SK-N-SH (cell line): ENCODE measurements at regions not wholly inside any gene's neighbourhood (a gene's known extent, or its start where the extent isn't known, plus 50 kb on each side); places are given as distances from the start of the nearest gene placed in this dataset.

ENCODE experiments used
- CTCF ChIA-PET: fragments of 300-600, 350-600 bp; formaldehyde crosslinking; extraction: SDS; loops from one replicate; lab custom pipeline; 2021; lab: Yijun Ruan, JAX
- POLR2A ChIA-PET: fragments of 350-600 bp; sonication (Branson Sonifier 250); formaldehyde crosslinking; extraction: SDS; loops from one replicate; lab custom pipeline; 2020; ENCODE audit warnings: antibody characterized with exemption, inconsistent platforms; lab: Yijun Ruan, JAX
- DNase-seq: peaks from one replicate; pipeline ENCODE4 v3.0.0; 2012
- H2AFZ ChIP-seq: fragments of 200-600 bp; sonication (generic); 2 replicates; pipeline ENCODE4 v1.8.1; 2016; ENCODE audit warnings: antibody characterized with exemption, mild to moderate bottlenecking, low read depth
- H3F3A ChIP-seq: fragments of 200-600 bp; sonication (generic); replicated peaks from 2 replicates; pipeline ENCODE3; 2016; ENCODE audit warnings: antibody characterized with exemption, mild to moderate bottlenecking; ENCODE audit not compliant: insufficient read depth
- H3K27ac ChIP-seq, 2 experiments: fragments of 200-500 bp in 1 of 2; fragments of 200-600 bp in 1 of 2; sonication (Bioruptor generic) in 1 of 2; sonication (generic), shearing (Covaris generic) in 1 of 2; 2 replicates each; pipeline versions ENCODE4 v1.5.1 to v1.6.1; 2014 to 2016; ENCODE audit warnings: low read depth in 2 of 2, inconsistent platforms in 1 of 2, low read length in 1 of 2, mild to moderate bottlenecking in 1 of 2, mixed read lengths in 1 of 2
- H3K27me3 ChIP-seq: fragments of 200-600 bp; sonication (generic), shearing (Covaris generic); 2 replicates; pipeline ENCODE4 v1.6.1; 2016; ENCODE audit warnings: mixed run types; ENCODE audit not compliant: insufficient read depth
- H3K36me3 ChIP-seq, 2 experiments: fragments of 200-500 bp in 1 of 2; fragments of 200-600 bp in 1 of 2; sonication (Bioruptor generic) in 1 of 2; sonication (generic) in 1 of 2; replicated peaks in 1 of 2; 2 replicates each; pipeline versions ENCODE3 to v1.5.1; 2014 to 2016; ENCODE audit warnings: low read length in 1 of 2, mild to moderate bottlenecking in 1 of 2; ENCODE audit not compliant: insufficient read depth in 2 of 2, control insufficient read depth in 1 of 2
- H3K4me1 ChIP-seq, 2 experiments: fragments of 200-500 bp in 1 of 2; fragments of 200-600 bp in 1 of 2; sonication (Bioruptor generic) in 1 of 2; sonication (generic), shearing (Covaris generic) in 1 of 2; 2 replicates each; pipeline versions ENCODE4 v1.5.1 to v1.6.1; 2014 to 2016; ENCODE audit warnings: low read depth in 1 of 2, low read length in 1 of 2, mixed run types in 1 of 2; ENCODE audit not compliant: insufficient read depth in 2 of 2, control insufficient read depth in 1 of 2
- H3K4me2 ChIP-seq: fragments of 200-600 bp; sonication (generic), shearing (Covaris generic); 2 replicates; pipeline ENCODE4 v1.6.1; 2017; ENCODE audit warnings: mixed run types
- H3K4me3 ChIP-seq, 2 experiments: fragments of 200-500 bp in 1 of 2; fragments of 200-600 bp in 1 of 2; sonication (Bioruptor generic) in 1 of 2; sonication (generic), shearing (Covaris generic) in 1 of 2; 2 replicates each; pipeline versions ENCODE4 v1.5.1 to v1.8.1; 2014 to 2016; ENCODE audit warnings: low read depth in 2 of 2, inconsistent platforms in 1 of 2, low read length in 1 of 2, mild to moderate bottlenecking in 1 of 2, mixed read lengths in 1 of 2, moderate library complexity in 1 of 2
- H3K79me2 ChIP-seq: fragments of 200-600 bp; sonication (generic); 2 replicates; pipeline ENCODE4 v1.8.1; 2017; ENCODE audit warnings: mild to moderate bottlenecking; ENCODE audit not compliant: insufficient read depth
- H3K9ac ChIP-seq: fragments of 200-600 bp; sonication (generic); 2 replicates; pipeline ENCODE4 v1.6.1; 2017; ENCODE audit warnings: mixed run types
- H3K9me2 ChIP-seq: fragments of 200-600 bp; sonication (generic); 2 replicates; pipeline ENCODE4 v1.6.1; 2017; ENCODE audit warnings: mixed run types
- H3K9me3 ChIP-seq: fragments of 200-600 bp; sonication (generic); 2 replicates; pipeline ENCODE4 v1.6.1; 2017; ENCODE audit warnings: mixed run types, mild to moderate bottlenecking, moderate library complexity
- H4K20me1 ChIP-seq: fragments of 200-600 bp; sonication (generic); 2 replicates; pipeline ENCODE4 v1.6.1; 2017; ENCODE audit warnings: mild to moderate bottlenecking, mixed run types; ENCODE audit not compliant: insufficient read depth
- ELF1 ChIP-seq: IDR thresholded peaks from 2 replicates; pipeline ENCODE4 v1.4.0; 2012
- FOSL2 ChIP-seq: IDR thresholded peaks from 2 replicates; pipeline ENCODE4 v1.4.0; 2012; ENCODE audit warnings: low read depth, mild to moderate bottlenecking, moderate library complexity, borderline replicate concordance
- FOXJ3 ChIP-seq: sonication (generic); formaldehyde crosslinking; IDR thresholded peaks from 2 replicates; pipeline ENCODE4 v1.5.1; 2020; ENCODE audit warnings: mild to moderate bottlenecking, missing genetic modification reagents
- FOXM1 ChIP-seq: IDR thresholded peaks from 2 replicates; pipeline ENCODE4 v1.4.0; 2012; ENCODE audit warnings: low read depth, mild to moderate bottlenecking
- GABPA ChIP-seq: IDR thresholded peaks from 2 replicates; pipeline ENCODE4 v1.4.0; 2012; ENCODE audit warnings: low read depth, mild to moderate bottlenecking
- GATA2 ChIP-seq: sonication (generic); formaldehyde crosslinking; IDR thresholded peaks from 2 replicates; pipeline ENCODE4 v1.5.0; 2020; ENCODE audit warnings: mild to moderate bottlenecking, missing genetic modification reagents
- MEF2A ChIP-seq: IDR thresholded peaks from 2 replicates; pipeline ENCODE4 v1.4.0; 2012; ENCODE audit warnings: low read depth, borderline replicate concordance
- NFIC ChIP-seq: IDR thresholded peaks from 2 replicates; pipeline ENCODE4 v1.4.0; 2012; ENCODE audit warnings: borderline replicate concordance
- POLR2AphosphoS5 ChIP-seq: IDR thresholded peaks from 2 replicates; pipeline ENCODE4 v1.6.1; 2012; ENCODE audit warnings: low read depth, low read length
- RFX5 ChIP-seq: IDR thresholded peaks from 2 replicates; pipeline ENCODE4 v1.6.1; 2012; ENCODE audit warnings: mild to moderate bottlenecking, improper control_type of control experiment, low read length
- SIN3A ChIP-seq: IDR thresholded peaks from 2 replicates; pipeline ENCODE4 v1.6.1; 2012; ENCODE audit warnings: low read depth, mild to moderate bottlenecking, low read length, moderate library complexity, borderline replicate concordance
- TCF12 ChIP-seq: IDR thresholded peaks from 2 replicates; pipeline ENCODE4 v1.4.0; 2012
- WGBS: methylation state at CpG from one replicate; pipeline ENCODE4 v1.1.6; 2017; ENCODE audit warnings: low lambda C conversion rate; 5-methylcytosine and 5-hydroxymethylcytosine counted together
- TF ChIP-seq, protein P1 (sequence below): fragments of 200-600 bp; sonication (generic); IDR thresholded peaks from 2 replicates; pipeline ENCODE4 v1.6.1; 2017; ENCODE audit warnings: antibody characterized with exemption, mild to moderate bottlenecking, moderate library complexity
- TF ChIP-seq, protein P2 (sequence below): fragments of 150-350 bp; IDR thresholded peaks from 2 replicates; pipeline ENCODE4 v1.6.1; 2016; ENCODE audit warnings: mild to moderate bottlenecking, low read depth, low read length
- TF ChIP-seq, protein P3 (sequence below): IDR thresholded peaks from 2 replicates; pipeline ENCODE4 v1.6.1; 2012; ENCODE audit warnings: mild to moderate bottlenecking, low read depth, low read length, moderate library complexity
- TF ChIP-seq, protein P4 (sequence below): IDR thresholded peaks from 2 replicates; pipeline ENCODE4; 2012
- TF ChIP-seq, protein P5 (sequence below): IDR thresholded peaks from 2 replicates; pipeline ENCODE4 v1.4.0; 2012; ENCODE audit warnings: low read depth, borderline replicate concordance
- TF ChIP-seq, protein P6 (sequence below): IDR thresholded peaks from 2 replicates; pipeline ENCODE4 v1.4.0; 2012; ENCODE audit warnings: low read depth, borderline replicate concordance

DNA sequence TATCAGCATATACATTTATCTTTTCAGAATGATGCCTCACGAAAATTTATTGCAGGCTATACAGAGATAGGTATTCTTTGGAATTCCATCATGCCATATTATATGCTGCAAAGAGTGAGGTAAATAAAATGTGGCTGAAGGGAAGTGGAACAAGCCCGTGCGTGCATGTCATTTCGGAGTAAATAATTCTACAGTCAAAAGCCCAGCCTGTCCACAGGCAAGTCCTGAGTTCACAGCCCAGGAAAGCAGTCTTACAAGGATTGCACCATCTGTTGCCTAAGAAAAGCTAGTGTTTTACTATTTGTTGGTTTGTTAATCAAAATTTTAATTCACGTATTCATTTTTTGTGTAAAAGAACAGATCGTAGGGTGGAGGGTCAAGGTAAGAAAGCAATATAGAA, 292.4 kb upstream of the AKR1E2 start:
- 95% methylated on average over 6 of the region's 6 CpGs for WGBS

DNA sequence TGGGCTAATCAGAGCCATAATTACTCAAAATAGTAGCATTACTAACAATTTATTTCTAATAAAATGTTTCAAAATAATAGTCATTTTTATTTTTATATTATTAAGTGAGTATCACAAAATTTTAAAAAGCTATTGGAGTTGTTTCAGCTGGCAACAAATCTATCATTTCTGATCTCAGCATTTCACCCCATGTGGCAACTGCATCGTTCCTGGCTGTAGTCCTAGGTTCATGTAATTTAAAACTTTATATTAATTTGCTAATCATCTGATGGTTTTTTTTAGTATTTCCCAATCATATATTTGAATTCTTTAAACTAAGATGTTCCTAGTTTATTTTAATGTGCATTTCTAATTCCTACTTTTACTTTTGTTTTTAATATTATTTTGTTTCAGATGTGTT, 293.0 kb upstream of the AKR1E2 start:
- no peak overlapping the region for H3K4me3 ChIP-seq
- DNase-seq: no peak
- H3K36me3 ChIP-seq: no peaks in the 10 kb centered on the region
- H3K27me3 ChIP-seq: no peaks in the 10 kb centered on the region
- H3K27ac ChIP-seq: peak overlapping the region in 1 of 2 experiments; percentile 68; a peak in 3 of 4 replicates
- WGBS: 65% methylated on average over 1 of the region's 1 CpG
- H2AFZ ChIP-seq: peak overlapping the region; percentile 87
- H3K4me1 ChIP-seq: no peaks in the 10 kb centered on the region; a peak in 1 of 4 replicates
- CTCF ChIA-PET: no interaction called here
- H3K79me2 ChIP-seq: no peaks in the 10 kb centered on the region
- no peak overlapping the region for H3K9ac ChIP-seq
- no peak overlapping the region for H3K4me2 ChIP-seq
- H3K9me3 ChIP-seq: no peaks in the 10 kb centered on the region
- POLR2A ChIA-PET: no interaction called here
- H4K20me1 ChIP-seq: no peaks in the 10 kb centered on the region
- no peaks in the 10 kb centered on the region for H3K9me2 ChIP-seq
- H3F3A ChIP-seq: no peaks in the 10 kb centered on the region
- TF ChIP-seq FOXJ3 (CRISPR knock-in tag) (no peak), NFIC (no peak), RFX5 (no peak), FOSL2 (no peak), ELF1 (no peak), GATA2 (CRISPR knock-in tag) (no peak), POLR2AphosphoS5 (no peak), FOXM1 (no peak), GABPA (no peak)
- TF ChIP-seq, protein P1, sequence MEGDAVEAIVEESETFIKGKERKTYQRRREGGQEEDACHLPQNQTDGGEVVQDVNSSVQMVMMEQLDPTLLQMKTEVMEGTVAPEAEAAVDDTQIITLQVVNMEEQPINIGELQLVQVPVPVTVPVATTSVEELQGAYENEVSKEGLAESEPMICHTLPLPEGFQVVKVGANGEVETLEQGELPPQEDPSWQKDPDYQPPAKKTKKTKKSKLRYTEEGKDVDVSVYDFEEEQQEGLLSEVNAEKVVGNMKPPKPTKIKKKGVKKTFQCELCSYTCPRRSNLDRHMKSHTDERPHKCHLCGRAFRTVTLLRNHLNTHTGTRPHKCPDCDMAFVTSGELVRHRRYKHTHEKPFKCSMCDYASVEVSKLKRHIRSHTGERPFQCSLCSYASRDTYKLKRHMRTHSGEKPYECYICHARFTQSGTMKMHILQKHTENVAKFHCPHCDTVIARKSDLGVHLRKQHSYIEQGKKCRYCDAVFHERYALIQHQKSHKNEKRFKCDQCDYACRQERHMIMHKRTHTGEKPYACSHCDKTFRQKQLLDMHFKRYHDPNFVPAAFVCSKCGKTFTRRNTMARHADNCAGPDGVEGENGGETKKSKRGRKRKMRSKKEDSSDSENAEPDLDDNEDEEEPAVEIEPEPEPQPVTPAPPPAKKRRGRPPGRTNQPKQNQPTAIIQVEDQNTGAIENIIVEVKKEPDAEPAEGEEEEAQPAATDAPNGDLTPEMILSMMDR: no peak
- TF ChIP-seq, protein P2, sequence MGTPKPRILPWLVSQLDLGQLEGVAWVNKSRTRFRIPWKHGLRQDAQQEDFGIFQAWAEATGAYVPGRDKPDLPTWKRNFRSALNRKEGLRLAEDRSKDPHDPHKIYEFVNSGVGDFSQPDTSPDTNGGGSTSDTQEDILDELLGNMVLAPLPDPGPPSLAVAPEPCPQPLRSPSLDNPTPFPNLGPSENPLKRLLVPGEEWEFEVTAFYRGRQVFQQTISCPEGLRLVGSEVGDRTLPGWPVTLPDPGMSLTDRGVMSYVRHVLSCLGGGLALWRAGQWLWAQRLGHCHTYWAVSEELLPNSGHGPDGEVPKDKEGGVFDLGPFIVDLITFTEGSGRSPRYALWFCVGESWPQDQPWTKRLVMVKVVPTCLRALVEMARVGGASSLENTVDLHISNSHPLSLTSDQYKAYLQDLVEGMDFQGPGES: no peak
- TF ChIP-seq, protein P3, sequence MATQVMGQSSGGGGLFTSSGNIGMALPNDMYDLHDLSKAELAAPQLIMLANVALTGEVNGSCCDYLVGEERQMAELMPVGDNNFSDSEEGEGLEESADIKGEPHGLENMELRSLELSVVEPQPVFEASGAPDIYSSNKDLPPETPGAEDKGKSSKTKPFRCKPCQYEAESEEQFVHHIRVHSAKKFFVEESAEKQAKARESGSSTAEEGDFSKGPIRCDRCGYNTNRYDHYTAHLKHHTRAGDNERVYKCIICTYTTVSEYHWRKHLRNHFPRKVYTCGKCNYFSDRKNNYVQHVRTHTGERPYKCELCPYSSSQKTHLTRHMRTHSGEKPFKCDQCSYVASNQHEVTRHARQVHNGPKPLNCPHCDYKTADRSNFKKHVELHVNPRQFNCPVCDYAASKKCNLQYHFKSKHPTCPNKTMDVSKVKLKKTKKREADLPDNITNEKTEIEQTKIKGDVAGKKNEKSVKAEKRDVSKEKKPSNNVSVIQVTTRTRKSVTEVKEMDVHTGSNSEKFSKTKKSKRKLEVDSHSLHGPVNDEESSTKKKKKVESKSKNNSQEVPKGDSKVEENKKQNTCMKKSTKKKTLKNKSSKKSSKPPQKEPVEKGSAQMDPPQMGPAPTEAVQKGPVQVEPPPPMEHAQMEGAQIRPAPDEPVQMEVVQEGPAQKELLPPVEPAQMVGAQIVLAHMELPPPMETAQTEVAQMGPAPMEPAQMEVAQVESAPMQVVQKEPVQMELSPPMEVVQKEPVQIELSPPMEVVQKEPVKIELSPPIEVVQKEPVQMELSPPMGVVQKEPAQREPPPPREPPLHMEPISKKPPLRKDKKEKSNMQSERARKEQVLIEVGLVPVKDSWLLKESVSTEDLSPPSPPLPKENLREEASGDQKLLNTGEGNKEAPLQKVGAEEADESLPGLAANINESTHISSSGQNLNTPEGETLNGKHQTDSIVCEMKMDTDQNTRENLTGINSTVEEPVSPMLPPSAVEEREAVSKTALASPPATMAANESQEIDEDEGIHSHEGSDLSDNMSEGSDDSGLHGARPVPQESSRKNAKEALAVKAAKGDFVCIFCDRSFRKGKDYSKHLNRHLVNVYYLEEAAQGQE: no peak

More for the DNA sequence above, 292.4 kb upstream of the AKR1E2 start:
- Histone ChIP-seq H3K4me3 (no peak overlapping the region), H3K9me2 (no peaks in the 10 kb centered on the region), H3K9ac (no peak overlapping the region), H3K27me3 (no peaks in the 10 kb centered on the region), H3K4me1 (no peaks in the 10 kb centered on the region; a peak in 1 of 4 replicates), H3F3A (no peaks in the 10 kb centered on the region), H3K9me3 (no peaks in the 10 kb centered on the region), H3K27ac (no peak overlapping the region), H2AFZ (no peak overlapping the region), H3K36me3 (no peaks in the 10 kb centered on the region), H4K20me1 (no peaks in the 10 kb centered on the region), H3K4me2 (no peak overlapping the region), H3K79me2 (no peaks in the 10 kb centered on the region)
- TF ChIP-seq MEF2A: no peak
- TF ChIP-seq, protein P4, sequence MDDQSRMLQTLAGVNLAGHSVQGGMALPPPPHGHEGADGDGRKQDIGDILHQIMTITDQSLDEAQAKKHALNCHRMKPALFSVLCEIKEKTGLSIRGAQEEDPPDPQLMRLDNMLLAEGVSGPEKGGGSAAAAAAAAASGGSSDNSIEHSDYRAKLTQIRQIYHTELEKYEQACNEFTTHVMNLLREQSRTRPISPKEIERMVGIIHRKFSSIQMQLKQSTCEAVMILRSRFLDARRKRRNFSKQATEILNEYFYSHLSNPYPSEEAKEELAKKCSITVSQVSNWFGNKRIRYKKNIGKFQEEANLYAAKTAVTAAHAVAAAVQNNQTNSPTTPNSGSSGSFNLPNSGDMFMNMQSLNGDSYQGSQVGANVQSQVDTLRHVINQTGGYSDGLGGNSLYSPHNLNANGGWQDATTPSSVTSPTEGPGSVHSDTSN: no peak
- no peak for TF ChIP-seq TCF12
- TF ChIP-seq, protein P5, sequence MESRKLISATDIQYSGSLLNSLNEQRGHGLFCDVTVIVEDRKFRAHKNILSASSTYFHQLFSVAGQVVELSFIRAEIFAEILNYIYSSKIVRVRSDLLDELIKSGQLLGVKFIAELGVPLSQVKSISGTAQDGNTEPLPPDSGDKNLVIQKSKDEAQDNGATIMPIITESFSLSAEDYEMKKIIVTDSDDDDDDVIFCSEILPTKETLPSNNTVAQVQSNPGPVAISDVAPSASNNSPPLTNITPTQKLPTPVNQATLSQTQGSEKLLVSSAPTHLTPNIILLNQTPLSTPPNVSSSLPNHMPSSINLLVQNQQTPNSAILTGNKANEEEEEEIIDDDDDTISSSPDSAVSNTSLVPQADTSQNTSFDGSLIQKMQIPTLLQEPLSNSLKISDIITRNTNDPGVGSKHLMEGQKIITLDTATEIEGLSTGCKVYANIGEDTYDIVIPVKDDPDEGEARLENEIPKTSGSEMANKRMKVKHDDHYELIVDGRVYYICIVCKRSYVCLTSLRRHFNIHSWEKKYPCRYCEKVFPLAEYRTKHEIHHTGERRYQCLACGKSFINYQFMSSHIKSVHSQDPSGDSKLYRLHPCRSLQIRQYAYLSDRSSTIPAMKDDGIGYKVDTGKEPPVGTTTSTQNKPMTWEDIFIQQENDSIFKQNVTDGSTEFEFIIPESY: no peak
- no peak for TF ChIP-seq SIN3A
- TF ChIP-seq, protein P6, sequence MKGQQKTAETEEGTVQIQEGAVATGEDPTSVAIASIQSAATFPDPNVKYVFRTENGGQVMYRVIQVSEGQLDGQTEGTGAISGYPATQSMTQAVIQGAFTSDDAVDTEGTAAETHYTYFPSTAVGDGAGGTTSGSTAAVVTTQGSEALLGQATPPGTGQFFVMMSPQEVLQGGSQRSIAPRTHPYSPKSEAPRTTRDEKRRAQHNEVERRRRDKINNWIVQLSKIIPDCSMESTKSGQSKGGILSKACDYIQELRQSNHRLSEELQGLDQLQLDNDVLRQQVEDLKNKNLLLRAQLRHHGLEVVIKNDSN: no peak
- CTCF ChIA-PET: no interaction called here
- no peak for DNase-seq
- POLR2A ChIA-PET: no interaction called here
